Left lung (tissue), 4 donors: ENCODE measurements at regions not wholly inside any gene's neighbourhood (a gene's known extent, or its start where the extent isn't known, plus 50 kb on each side); places are given as distances from the start of the nearest gene placed in this dataset.

Experiments used
- ATAC-seq: fragments of 200-7000 bp; cut with Tn5 transposase; one replicate; pipeline ENCODE4 v1.9.1; 2020; ENCODE audit warnings: moderate library complexity
- DNase-seq, 4 donors: peaks; one replicate each; pipeline ENCODE4 v3.0.0-alpha.2; 2013 to 2020
- H3K27ac ChIP-seq, 2 donors: fragments of 200-600 bp; sonication (generic) in 1 of 2; one replicate each; pipeline versions ENCODE4 v1.5.0 to v1.8.0; 2020 to 2021
- H3K27me3 ChIP-seq, 2 donors: fragments of 200-600 bp; sonication (generic) in 1 of 2; one replicate each; pipeline versions ENCODE4 v1.5.0 to v1.8.0; 2020 to 2021
- H3K36me3 ChIP-seq, 2 donors: fragments of 200-600 bp; sonication (generic) in 1 of 2; one replicate each; pipeline versions ENCODE4 v1.5.0 to v1.8.0; 2020 to 2021
- H3K4me1 ChIP-seq, 2 donors: fragments of 200-600 bp; one replicate each; pipeline ENCODE4 v1.8.0; 2021
- H3K4me3 ChIP-seq, 2 donors: fragments of 200-600 bp; sonication (generic) in 1 of 2; one replicate each; pipeline versions ENCODE4 v1.5.0 to v1.8.0; 2020 to 2021; ENCODE audit warnings: mild to moderate bottlenecking in 1 of 2
- H3K9me3 ChIP-seq, 2 donors: fragments of 200-600 bp; sonication (generic) in 1 of 2; one replicate each; pipeline versions ENCODE4 v1.5.0 to v1.8.0; 2020 to 2021
- CTCF ChIP-seq, 2 donors: fragments of 200-600 bp; sonication (generic) in 1 of 2; IDR thresholded peaks; one replicate each; pipeline versions ENCODE4 v1.5.0 to v1.8.0; 2021; ENCODE audit warnings: antibody characterized with exemption in 2 of 2
- intact Hi-C, 2 donors: fragments of 100-400 bp; cut with DNase I; formaldehyde crosslinking; loops; one replicate each; pipeline versions ENCODE4 v1.11.2 to v1.14.2; 2022
- donor health status: DM: no; HTN: yes; CAD: no.
- donor health status: DM: no; HTN: no; CAD: no.

GRCh38 chr18:59049721-59050660 lies 89.7 kb upstream of the SEC11C start:
- intact Hi-C loops = no loop called here

GRCh38 chr18:59050661-59051057 lies 89.0 kb upstream of the SEC11C start:
- H3K9me3 ChIP-seq = no peaks in the 10 kb centered on the region
- intact Hi-C loops = no loop called here
- no peak for DNase-seq
- no peak overlapping the region for H3K27ac ChIP-seq
- H3K4me3 ChIP-seq = no peak overlapping the region
- H3K27me3 ChIP-seq = no peaks in the 10 kb centered on the region
- ATAC-seq = no peak
- no peaks in the 10 kb centered on the region for H3K36me3 ChIP-seq
- H3K4me1 ChIP-seq = no peaks in the 10 kb centered on the region
- TF ChIP-seq CTCF (IDR thresholded peaks at IDR 0.05) = no peak

More at GRCh38 chr18:59049721-59050660, 89.7 kb upstream of the SEC11C start:
- no peaks in the 10 kb centered on the region for H3K9me3 ChIP-seq
- DNase-seq (no peak), ATAC-seq (no peak)
- no peak overlapping the region for H3K4me3 ChIP-seq
- no peaks in the 10 kb centered on the region for H3K36me3 ChIP-seq
- no peaks in the 10 kb centered on the region for H3K4me1 ChIP-seq
- no peaks in the 10 kb centered on the region for H3K27me3 ChIP-seq
- H3K27ac ChIP-seq = no peak overlapping the region
- TF ChIP-seq CTCF (IDR thresholded peaks at IDR 0.05) = no peak

- ATAC-seq (no peak), DNase-seq (no peak)
- Histone ChIP-seq H3K27me3 (no peaks in the 10 kb centered on the region), H3K4me1 (no peaks in the 10 kb centered on the region), H3K36me3 (no peaks in the 10 kb centered on the region), H3K27ac (no peak overlapping the region), H3K4me3 (no peak overlapping the region), H3K9me3 (no peaks in the 10 kb centered on the region)
- TF ChIP-seq CTCF (IDR thresholded peaks at IDR 0.05) = no peak
- intact Hi-C loops = no loop called here
Measured at GRCh38 chr18:59051470-59052165, 88.1 kb upstream of the SEC11C start.

GRCh38 chr18:59052965-59053820 lies 86.5 kb upstream of the SEC11C start:
- H3K27ac ChIP-seq = no peak overlapping the region
- no peaks in the 10 kb centered on the region for H3K36me3 ChIP-seq
- intact Hi-C loops = no loop called here
- H3K4me1 ChIP-seq = no peaks in the 10 kb centered on the region
- no peak for ATAC-seq
- DNase-seq = no peak
- no peak for TF ChIP-seq CTCF (IDR thresholded peaks at IDR 0.05)
- H3K9me3 ChIP-seq = no peaks in the 10 kb centered on the region
- no peaks in the 10 kb centered on the region for H3K27me3 ChIP-seq
- no peak overlapping the region for H3K4me3 ChIP-seq
